Stomach (tissue), 4 donors: ENCODE measurements at regions not wholly inside any gene's neighbourhood (a gene's known extent, or its start where the extent isn't known, plus 50 kb on each side); places are given as distances from the start of the nearest gene placed in this dataset.

Experiments
- CTCF ChIP-seq, 7 experiments: fragments of 450-650 bp in 4 of 7; fragments of 200-600 bp in 3 of 7; sonication (generic) in 3 of 7; IDR thresholded peaks; one replicate each; pipeline ENCODE4 v1.5.1; 2016 to 2019; ENCODE audit warnings: antibody characterized with exemption in 7 of 7, control low read depth in 2 of 7, mild to moderate bottlenecking in 1 of 7
- EP300 ChIP-seq: sonication (generic); formaldehyde crosslinking; IDR thresholded peaks from one replicate; pipeline ENCODE4 v1.6.1; 2017; ENCODE audit warnings: antibody characterized with exemption
- POLR2AphosphoS5 ChIP-seq, 3 donors: sonication (generic); formaldehyde crosslinking; IDR thresholded peaks; one replicate each; pipeline ENCODE4 v1.6.1; 2016; ENCODE audit warnings: antibody characterized with exemption in 3 of 3

DNA sequence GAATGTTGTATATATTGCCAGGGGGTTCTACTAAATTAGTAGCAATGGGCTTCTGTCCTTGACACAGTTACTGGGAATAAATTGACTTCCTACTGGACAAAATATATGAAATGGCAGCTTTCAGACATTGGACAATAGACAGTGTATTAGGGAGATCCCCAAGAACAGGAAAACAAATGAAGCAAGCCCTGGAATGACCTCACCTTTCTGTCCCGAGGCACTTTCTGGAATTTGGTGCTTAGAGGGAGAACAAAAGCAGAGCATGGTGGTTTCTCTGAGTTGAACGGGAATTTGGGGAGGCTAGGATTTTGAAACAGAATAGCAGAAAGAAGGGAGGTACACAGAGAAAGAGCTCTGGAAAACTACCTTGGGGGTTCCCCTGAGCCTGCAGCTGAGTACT lies 187.7 kb upstream of the MAGEB2 start:
- TF ChIP-seq EP300 (no peak), CTCF (IDR thresholded peaks at IDR 0.05) (no peak), POLR2AphosphoS5 (IDR thresholded peaks at IDR 0.05) (no peak)
